Mesothelial cell of epicardium (in vitro differentiated cells): ENCODE measurements at regions not wholly inside any gene's neighbourhood (a gene's known extent, or its start where the extent isn't known, plus 50 kb on each side); places are given as distances from the start of the nearest gene placed in this dataset.

Source experiments
- DNase-seq, 2 experiments: peaks; one replicate each; pipeline ENCODE4 v3.0.0; 2021; ENCODE audit warnings: low spot score in 2 of 2; ENCODE audit not compliant: unreplicated experiment in 2 of 2
- H3K27ac Mint-ChIP-seq: 2 replicates; pipeline ENCODE4 v1.8.0; 2021; ENCODE audit warnings: mixed read lengths
- H3K27me3 Mint-ChIP-seq: 2 replicates; pipeline ENCODE4 v1.8.0; 2021; ENCODE audit warnings: low read depth, mixed read lengths
- H3K36me3 Mint-ChIP-seq: 2 replicates; pipeline ENCODE4 v1.8.0; 2021; ENCODE audit warnings: mixed read lengths
- H3K4me1 Mint-ChIP-seq: 2 replicates; pipeline ENCODE4 v1.8.0; 2021; ENCODE audit warnings: mixed read lengths
- H3K4me3 Mint-ChIP-seq: 2 replicates; pipeline ENCODE4 v1.8.0; 2021; ENCODE audit warnings: mild to moderate bottlenecking, moderate library complexity, mixed read lengths
- H3K9me3 Mint-ChIP-seq: 2 replicates; pipeline ENCODE4 v1.8.0; 2021; ENCODE audit warnings: mixed read lengths
- TF ChIP-seq, protein P1 (sequence below): fragments of 200-600 bp; sonication (generic); IDR thresholded peaks from one replicate; pipeline ENCODE4 v1.5.0; 2021; ENCODE audit warnings: antibody characterized with exemption; ENCODE audit not compliant: unreplicated experiment

DNA sequence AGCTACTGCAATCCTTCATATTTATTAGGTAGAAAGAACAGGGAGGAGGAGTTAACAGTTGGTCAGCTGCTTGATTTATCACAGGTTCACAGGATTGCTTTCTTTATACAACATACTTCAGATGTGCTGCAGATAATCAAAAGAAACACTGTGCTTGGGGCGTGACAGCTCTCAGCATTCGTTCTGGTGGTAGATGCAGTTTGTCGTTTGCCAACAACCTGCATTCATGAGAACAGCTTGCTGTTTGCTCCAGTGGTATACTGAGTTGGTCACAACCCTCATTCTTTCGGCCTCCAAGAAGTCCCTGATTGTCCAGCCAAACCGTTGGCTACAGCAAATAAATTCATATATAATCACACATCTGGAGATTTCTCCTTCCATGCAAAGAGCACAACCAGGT, 120.5 kb downstream of the ZNF280B start:
- DNase-seq, result no peak
- Mint-ChIP-seq H3K9me3 (peaks cover 9% of the 10 kb centered on the region), H3K27ac (no peak overlapping the region), H3K4me3 (no peak overlapping the region), H3K27me3 (peaks cover 86% of the 10 kb centered on the region), H3K4me1 (no peaks in the 10 kb centered on the region), H3K36me3 (no peaks in the 10 kb centered on the region)
- TF ChIP-seq, protein P1, sequence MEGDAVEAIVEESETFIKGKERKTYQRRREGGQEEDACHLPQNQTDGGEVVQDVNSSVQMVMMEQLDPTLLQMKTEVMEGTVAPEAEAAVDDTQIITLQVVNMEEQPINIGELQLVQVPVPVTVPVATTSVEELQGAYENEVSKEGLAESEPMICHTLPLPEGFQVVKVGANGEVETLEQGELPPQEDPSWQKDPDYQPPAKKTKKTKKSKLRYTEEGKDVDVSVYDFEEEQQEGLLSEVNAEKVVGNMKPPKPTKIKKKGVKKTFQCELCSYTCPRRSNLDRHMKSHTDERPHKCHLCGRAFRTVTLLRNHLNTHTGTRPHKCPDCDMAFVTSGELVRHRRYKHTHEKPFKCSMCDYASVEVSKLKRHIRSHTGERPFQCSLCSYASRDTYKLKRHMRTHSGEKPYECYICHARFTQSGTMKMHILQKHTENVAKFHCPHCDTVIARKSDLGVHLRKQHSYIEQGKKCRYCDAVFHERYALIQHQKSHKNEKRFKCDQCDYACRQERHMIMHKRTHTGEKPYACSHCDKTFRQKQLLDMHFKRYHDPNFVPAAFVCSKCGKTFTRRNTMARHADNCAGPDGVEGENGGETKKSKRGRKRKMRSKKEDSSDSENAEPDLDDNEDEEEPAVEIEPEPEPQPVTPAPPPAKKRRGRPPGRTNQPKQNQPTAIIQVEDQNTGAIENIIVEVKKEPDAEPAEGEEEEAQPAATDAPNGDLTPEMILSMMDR, result no peak

DNA sequence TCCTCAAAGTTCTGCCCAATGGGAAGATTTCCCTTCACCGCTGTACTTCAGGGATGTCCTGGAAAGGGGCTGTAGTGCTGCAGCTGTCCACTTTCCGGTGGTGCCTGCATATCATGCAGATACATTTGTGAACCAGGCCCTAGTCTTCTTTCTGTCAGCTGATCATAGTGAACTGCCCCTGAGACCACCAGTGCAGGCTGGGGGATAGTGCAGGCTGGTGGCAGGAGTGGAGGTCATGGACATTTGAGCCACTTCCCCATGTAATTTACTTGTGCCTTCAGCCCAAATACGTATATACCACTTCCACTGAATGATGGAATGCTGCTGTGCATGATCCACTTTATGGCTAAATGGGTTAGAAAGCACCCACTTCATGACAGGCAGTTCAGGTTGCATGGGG, 120.0 kb downstream of the ZNF280B start:
- Mint-ChIP-seq H3K27me3 (peaks cover 82% of the 10 kb centered on the region), H3K4me3 (no peak overlapping the region), H3K27ac (no peak overlapping the region), H3K9me3 (peaks cover 9% of the 10 kb centered on the region), H3K36me3 (no peaks in the 10 kb centered on the region), H3K4me1 (no peaks in the 10 kb centered on the region)
- TF ChIP-seq, protein P1, result no peak
- no peak for DNase-seq

DNA sequence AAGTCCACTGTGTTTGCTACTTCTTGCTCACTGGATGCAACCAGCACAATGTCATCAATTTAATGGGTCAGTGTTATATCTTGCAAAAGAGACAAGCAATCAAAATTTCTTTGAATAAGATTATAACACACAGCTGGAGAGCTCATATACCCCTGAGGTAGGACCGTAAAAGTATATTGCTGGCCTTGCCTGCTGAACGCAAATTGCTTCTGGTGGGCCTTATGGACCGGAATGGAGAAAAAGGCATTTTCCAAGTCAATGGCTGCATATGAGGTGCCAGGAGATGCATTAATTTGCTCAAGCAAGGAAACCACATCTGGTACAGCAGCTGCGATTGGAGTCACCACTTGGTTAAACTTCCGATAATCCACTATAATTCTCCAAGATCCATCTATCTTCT, 119.1 kb downstream of the ZNF280B start:
- TF ChIP-seq, protein P1, result no peak
- H3K9me3 Mint-ChIP-seq, result peaks cover 9% of the 10 kb centered on the region
- H3K27me3 Mint-ChIP-seq, result peaks cover 74% of the 10 kb centered on the region
- DNase-seq, result no peak
- no peak overlapping the region for H3K27ac Mint-ChIP-seq
- no peaks in the 10 kb centered on the region for H3K4me1 Mint-ChIP-seq
- H3K4me3 Mint-ChIP-seq, result no peak overlapping the region
- H3K36me3 Mint-ChIP-seq, result no peaks in the 10 kb centered on the region

DNA sequence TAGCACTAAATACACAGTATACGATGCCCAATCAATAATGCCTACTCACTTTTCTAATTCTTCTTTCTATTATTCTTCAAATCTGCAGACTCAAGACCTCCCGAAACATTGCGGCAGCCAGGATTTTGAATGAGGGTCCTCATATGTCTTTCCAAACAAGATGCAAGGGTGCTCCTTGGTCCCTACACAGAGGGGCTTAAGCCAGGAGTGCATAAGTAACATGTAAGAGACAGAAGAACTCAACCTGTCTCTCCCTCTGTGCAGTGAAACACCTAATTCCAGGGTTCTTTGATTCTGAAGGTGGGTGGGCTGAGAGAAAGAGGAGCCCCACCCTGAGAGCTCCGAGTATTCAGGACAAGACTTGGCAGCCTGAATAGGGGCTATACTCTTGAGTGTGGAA, 117.6 kb downstream of the ZNF280B start:
- Mint-ChIP-seq H3K4me1 (no peaks in the 10 kb centered on the region), H3K9me3 (peaks cover 9% of the 10 kb centered on the region), H3K36me3 (no peaks in the 10 kb centered on the region), H3K27ac (no peak overlapping the region), H3K4me3 (no peak overlapping the region), H3K27me3 (peaks cover 73% of the 10 kb centered on the region)
- no peak for DNase-seq
- TF ChIP-seq, protein P1, result no peak

DNA sequence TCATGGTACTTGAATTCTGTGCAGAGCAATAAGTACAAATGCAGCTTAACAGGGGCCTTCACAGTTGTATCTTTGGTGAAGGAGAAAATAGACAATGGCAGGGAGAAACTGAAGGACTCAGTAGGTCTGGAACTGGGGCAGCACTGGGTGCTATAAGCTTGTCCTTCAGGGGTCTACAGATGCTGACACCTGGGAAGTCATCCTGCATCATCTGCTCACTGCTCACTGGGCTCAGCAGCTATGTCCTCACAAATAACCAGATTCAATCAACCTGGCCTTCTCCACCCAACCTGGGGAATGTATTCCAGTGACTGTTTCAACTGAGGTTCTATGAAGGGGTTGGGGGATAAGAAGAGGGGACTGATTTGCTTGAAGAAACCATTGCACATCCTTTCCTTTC, 117.0 kb downstream of the ZNF280B start:
- Mint-ChIP-seq H3K9me3 (peaks cover 9% of the 10 kb centered on the region), H3K4me1 (no peaks in the 10 kb centered on the region), H3K4me3 (no peak overlapping the region), H3K36me3 (no peaks in the 10 kb centered on the region), H3K27me3 (peaks cover 72% of the 10 kb centered on the region), H3K27ac (no peak overlapping the region)
- DNase-seq, result no peak
- TF ChIP-seq, protein P1, result no peak

DNA sequence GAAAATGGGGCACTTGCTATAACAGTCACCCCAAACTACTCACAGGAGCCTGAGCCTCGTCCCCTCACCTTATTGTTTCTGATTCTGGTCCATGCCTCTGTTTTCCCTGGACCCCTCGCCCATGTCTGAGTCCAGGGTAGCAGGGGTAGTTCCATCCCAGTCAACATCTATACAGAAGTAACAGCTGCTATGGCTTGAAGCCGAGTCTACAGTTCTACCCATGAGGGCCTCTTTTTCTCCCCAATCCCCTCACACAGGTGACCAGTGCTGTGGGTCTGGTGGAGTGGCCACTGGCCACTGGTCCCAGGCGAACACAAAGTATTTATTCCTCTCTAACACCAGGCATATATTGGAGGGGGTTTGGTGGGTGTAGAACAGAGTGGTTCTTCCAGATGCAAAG, 116.4 kb downstream of the ZNF280B start:
- Mint-ChIP-seq H3K4me1 (no peaks in the 10 kb centered on the region), H3K27me3 (peaks cover 72% of the 10 kb centered on the region), H3K4me3 (no peak overlapping the region), H3K9me3 (peaks cover 9% of the 10 kb centered on the region), H3K27ac (no peak overlapping the region), H3K36me3 (no peaks in the 10 kb centered on the region)
- no peak for DNase-seq
- TF ChIP-seq, protein P1, result no peak
